Non-pigmented ciliary epithelial cell (primary cell): ENCODE measurements at regions not wholly inside any gene's neighbourhood (a gene's known extent, or its start where the extent isn't known, plus 50 kb on each side); places are given as distances from the start of the nearest gene placed in this dataset.

Experiments used
- DNase-seq: peaks from one replicate; pipeline ENCODE4 v3.0.0-alpha.2; 2010; ENCODE audit warnings: low read depth

DNA sequence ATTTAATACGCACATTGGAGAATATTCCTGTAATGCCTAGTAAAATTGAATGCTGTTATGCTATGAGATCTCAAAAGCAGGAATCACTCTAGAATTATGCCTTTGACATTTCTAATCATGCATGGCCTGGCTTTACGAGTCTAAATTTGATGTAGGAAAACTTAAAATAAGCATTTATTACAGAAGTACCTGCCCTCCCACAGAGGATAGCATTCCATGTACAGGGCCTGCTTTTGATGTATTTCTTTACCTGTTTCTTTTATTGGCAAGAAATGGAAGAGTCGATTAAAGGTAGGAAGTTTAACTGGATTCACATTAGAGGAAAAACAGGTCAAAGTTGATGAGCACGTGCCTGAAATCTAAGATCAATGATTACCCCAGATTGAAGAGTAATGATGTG, 219.5 kb downstream of the PCDH7 start:
- no peak for DNase-seq

DNA sequence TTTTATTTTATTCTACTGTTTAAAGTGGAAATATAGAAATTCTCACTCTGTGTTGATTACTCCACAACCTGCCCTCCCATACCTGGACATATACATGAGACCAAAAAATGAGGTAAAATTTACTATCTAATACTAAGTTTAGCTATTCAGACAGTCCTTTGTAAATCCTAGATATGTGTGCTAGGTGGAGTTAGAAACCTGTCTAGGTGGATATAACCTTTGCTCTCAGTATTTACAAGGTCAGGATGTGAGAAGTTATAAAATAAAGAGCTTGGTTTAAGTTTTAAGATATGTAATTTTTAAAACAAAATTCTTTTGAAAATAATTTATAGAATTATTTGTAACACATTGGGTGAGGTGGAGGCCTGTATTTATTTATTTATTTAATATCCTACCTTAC, 221.5 kb downstream of the PCDH7 start:
- no peak for DNase-seq

- peak; percentile 17 for DNase-seq
Observed at GRCh38 chr4:30943356-30943755, 223.2 kb downstream of the PCDH7 start.

- peak; percentile 26 for DNase-seq
Observed at GRCh38 chr4:30945586-30945985, 225.4 kb downstream of the PCDH7 start.

GRCh38 chr4:30946288-30946687, 226.1 kb downstream of the PCDH7 start:
- DNase-seq: no peak

DNA sequence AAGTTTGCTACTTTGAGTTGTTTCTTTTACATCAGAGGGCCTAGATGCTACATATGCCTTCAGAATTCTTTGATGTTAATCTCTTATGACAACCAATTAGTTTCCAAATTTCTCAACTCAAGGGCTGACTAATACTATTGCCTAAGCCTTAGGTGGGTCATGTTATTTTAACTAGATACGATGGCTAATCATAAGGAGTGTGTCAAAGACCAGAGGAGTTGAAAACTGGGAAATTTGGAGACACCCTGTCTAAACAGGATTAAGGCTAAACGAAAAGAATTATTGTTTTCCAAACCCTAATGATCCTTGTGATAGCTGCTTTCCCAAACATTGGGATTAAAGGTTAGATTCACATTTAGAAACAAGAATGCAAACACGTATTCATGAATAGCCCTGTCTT, 228.5 kb downstream of the PCDH7 start:
- peak; percentile 23 for DNase-seq

- no peak for DNase-seq
Observed at GRCh38 chr4:30950737-30951136, 230.6 kb downstream of the PCDH7 start.

DNA sequence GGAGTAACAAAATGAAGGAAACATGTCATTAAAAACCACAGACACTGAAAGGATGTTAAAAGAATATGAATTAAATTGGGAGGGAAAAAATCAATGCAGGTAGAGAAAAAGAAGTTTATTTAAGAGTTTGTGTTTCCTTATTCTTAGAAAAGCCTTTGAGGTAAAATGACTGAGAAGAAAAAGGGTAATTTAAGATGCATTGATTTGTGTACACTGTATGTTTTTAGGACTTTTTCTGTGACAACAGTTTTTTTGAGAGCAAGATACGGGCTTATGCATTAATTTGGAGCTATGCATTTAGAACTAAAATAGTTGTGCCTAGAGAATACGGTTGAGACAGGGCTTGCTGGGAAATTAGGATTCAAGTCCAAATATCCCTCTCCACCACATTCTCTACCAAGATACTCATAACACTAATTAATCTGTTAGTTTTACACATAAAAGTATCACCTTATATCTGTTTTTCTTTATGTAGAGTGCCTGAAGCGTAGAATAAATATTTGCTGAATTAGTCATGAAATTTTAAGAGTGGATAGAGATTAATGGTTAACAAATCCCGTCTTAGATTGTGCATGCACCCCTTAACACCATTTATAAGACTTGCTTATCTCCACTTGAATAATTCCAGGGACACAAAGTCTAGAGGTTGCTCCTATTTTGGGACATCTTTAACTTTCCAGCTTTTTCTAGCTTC, 232.5 kb downstream of the PCDH7 start:
- DNase-seq: no peak

- no peak for DNase-seq
Observed at GRCh38 chr4:30953799-30954198, 233.6 kb downstream of the PCDH7 start.

GRCh38 chr4:30956916-30957315, 236.7 kb downstream of the PCDH7 start:
- no peak for DNase-seq

DNA sequence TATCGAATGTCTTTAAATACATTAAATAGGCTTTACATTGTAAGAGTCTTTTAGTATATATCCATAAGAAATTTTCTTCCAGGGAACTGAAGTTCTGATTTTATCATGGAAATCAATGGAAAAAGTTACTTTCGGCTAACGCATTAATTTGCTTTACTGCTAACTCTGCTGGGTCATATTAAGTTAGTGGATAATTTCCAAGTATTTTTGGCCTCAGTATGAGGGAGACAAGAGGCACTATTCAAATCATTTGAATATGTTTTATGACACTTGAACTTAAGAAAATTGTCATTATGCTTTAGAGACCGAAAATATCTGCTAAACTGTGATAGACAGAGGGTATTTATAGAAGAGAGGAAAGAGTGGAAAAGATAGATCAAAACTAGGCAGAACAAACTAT, 237.5 kb downstream of the PCDH7 start:
- DNase-seq: no peak

DNA sequence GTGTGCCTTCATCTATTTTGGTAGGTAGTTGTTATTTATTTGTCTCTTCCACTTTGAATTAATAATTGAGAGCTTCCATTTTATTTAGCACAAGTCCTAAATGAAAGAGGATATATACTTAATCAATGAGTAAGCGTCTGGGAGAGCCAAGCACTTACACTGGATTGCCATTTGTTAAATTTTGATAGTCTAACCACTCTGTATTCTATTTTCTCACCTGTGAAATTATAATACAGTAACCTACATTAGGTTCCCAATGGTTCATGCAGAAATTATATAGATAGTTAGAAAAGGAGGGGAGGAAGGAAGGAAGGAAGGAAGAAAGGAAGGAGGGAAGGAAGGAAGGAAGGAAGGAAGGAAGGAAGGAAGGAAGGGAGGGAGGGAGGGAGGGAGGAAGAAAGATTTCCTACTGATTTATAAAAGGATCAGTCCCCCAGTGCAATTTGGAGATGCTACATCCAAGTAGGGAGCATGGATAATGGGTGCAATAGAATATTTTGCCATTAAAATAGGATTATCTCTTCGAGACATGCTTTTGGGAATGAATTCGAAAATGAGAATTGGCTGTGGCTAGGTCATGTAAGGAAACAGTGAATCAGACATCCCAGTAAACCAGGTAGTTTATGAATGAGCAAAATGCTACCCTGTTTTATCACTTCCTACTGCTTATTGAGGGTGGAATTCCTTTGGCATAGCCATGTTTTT, 239.8 kb downstream of the PCDH7 start:
- no peak for DNase-seq

DNA sequence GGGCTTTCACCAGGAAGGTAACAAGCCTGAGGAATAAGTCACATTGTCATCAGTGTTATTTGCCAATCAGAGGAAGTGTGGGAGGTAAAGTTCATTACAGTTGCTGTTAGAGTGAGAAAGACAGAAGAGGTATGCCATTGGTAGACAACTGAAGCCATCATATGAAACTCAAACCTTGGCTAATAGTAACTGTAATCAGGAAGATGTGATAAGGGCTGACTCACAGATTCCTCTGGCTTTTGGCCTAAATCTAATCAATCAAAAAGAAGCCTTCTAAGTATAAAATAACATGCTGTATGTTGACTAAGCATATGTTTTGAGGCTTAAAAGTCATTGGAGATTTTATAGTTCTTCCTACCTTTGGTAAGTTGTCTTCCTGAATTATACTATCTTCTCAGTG, 242.8 kb downstream of the PCDH7 start:
- peak; percentile 31 for DNase-seq

- DNase-seq: no peak
Observed at GRCh38 chr4:30968926-30969325, 248.8 kb downstream of the PCDH7 start.

GRCh38 chr4:30972542-30972941, 252.4 kb downstream of the PCDH7 start:
- no peak for DNase-seq

- DNase-seq: no peak
Observed at GRCh38 chr4:30973993-30974392, 253.8 kb downstream of the PCDH7 start.

DNA sequence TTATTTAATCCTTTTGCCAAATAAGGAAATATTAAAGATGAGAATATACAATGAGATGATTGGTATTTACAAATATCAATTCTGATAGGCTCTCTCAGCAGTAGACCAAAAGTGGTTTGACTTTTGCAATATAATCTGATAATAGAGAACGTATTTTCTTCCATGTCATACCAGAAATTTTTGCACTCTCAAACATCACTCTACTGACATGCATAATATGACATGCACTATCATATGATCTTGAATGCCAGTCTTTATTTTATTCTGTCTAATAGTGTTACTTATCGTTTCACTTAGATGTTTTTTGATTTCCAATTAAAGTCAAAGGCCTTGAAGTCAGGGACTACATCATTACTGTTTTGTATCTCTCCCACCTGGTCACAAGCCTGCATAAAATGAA, 259.2 kb downstream of the PCDH7 start:
- DNase-seq: no peak

GRCh38 chr4:30989508-30989907, 269.3 kb downstream of the PCDH7 start:
- DNase-seq: no peak

- DNase-seq: no peak
Observed at GRCh38 chr4:30996841-30997240, 276.7 kb downstream of the PCDH7 start.

DNA sequence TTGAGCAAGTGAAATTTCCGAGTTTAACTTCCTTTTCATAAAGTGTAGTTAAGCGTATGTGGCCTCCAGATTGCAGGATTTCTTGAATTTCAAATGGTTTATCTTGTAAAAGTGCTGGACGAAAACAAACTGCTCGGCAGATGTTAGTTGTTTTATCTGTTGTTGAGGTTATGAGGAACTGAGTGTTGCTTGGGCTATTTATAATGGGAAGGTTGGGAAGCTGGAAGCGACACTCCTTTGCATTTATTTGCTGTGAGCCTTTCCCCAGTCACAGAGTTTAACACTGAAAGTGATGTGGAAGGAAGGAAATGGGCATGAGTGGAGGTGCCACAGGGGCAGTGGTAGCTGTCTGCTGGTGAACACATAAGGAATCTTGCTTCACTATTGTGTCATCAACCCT, 284.9 kb downstream of the PCDH7 start:
- DNase-seq: no peak

DNA sequence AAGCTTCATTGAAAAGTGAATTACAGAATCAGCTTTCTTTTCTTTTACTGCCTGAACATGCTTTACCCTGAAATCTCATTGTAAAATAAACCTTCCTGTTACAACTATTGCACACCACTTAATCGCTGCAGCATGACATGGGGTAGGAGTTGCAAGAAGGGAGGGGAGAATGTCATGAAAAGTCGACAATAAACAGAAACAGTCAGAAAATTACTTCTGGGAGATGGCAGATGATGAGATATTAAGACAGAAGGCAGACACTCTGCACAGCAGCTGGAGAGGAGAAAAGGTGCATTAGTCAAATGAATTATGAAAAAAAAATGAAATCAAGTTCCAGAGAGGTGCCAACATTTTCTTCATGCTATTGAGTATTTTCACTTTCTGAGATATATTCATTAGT, 287.7 kb downstream of the PCDH7 start:
- DNase-seq: no peak

DNA sequence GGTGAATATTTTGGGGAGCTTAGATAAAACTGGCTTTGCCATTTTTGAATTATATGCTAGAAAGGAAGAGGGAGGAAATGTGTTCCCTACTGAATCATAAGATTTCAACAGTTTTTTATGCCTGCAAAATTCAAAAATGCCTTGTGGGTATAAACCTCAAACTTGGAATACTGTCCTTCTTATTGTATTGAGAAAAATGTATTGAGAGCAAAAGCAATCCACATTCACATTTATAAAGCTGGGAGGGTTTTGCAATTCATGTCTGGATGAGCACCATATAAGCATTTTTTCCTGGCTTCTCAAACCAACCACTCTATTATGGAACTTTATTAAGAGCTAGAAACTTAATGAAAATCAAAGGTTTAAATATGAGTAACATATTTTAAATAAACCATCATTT, 289.8 kb downstream of the PCDH7 start:
- no peak for DNase-seq

DNA sequence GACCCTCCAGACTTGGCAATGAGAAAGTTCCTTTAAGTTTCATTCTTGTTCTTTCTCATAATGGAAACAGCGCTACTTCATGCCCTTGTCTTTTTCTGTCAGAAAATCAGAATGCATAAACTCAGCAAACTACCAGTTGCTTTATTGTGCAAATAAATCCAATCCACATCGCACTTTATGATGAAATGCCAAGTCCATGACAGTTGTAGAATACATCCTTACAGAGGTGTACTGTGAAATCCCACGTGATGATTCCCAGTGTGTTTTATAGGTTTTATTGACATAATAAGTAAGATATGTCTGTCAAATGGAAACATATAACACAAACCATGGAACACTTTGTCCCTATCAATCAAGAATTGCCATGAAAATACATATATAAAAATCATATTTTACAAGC, 295.0 kb downstream of the PCDH7 start:
- DNase-seq: no peak
